Pons (tissue), 1 donor: ENCODE measurements at regions not wholly inside any gene's neighbourhood (a gene's known extent, or its start where the extent isn't known, plus 50 kb on each side); places are given as distances from the start of the nearest gene placed in this dataset.

Experiments
- DNase-seq: peaks from one replicate; pipeline ENCODE4 v3.0.0-alpha.2; 2016; ENCODE audit warnings: low spot score

GRCh38 chr10:133035952-133036351 lies 51.8 kb upstream of the ADGRA1 start:
- no peak for DNase-seq

DNA sequence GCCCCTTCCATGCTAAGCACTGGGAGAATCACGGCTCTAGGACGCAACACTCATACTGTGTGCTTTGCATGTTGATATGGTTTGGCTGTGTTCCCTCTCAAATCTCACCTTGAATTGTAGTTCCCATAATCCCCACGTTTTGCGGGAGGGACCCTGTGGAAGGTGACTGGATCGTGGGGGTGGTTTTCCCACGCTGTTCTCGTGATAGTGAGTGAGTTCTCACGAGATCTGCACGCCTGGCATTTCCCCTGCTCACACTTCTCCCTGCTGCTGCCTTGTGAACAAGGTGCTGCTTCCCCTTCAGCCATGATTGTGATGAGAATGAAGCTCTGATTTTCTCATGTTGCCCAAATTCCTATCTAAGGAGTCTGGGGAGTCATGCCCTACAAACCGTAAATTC lies 53.0 kb upstream of the ADGRA1 start:
- DNase-seq: no peak

GRCh38 chr10:133034092-133034491 lies 53.6 kb upstream of the ADGRA1 start:
- DNase-seq: no peak

GRCh38 chr10:133033742-133034048 lies 54.0 kb upstream of the ADGRA1 start:
- no peak for DNase-seq

DNA sequence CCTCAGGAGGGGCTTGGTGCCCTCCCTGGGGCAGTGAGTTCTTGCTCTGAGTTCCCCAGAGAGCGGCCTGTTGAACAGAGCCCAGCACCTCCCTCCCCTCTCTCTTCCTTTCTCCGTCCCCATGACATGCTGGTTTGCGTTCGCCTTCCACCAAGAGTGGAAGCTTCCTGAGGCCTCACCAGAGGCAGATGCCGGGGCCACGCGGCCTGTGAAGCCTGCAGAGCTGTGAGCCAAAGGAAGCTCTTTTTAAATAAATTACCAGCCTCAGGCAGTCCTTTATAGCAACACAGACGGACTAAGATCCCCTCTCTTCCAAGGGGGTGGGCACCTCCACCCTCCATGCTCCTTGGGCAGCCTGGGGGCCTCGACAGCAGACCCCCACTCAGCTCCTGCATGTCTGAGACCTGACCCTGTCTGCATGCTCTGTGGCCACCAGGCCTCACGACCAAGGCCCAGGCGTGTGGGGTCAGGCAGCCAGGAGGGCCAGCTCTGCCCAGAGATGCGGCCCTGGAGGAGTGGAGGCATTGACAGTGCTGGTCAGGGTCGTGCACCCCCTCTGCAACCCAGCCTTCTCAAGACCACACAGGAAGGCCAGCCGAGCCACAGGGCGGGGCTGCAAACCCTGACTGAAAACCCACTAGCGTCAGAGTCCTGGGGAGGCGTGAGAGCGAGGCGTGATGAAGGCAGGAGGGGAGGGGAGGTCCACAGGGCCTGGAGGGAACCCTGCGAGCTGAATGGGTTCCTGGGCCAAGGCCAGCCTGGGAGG lies 54.6 kb upstream of the ADGRA1 start:
- DNase-seq: no peak

DNA sequence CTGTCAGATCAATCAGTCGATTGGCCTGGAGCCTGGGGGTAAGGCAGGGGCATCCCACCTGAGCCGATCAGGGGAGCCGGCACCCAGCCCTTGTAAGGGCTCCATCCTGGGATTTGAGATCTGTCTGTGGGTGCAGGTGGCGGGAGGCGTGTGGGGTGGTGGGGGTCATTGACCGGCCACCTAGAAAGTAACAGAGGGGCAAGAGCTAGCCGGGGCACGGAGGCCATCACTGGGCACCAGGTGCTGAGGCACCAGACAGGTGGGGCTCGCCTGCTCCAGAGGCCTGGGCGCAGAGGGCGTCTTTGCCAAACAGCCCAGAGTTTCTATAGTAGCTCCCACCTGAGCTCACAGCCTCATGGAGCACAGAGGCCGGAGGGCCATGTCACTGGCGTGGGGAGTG lies 55.5 kb upstream of the ADGRA1 start:
- no peak for DNase-seq

DNA sequence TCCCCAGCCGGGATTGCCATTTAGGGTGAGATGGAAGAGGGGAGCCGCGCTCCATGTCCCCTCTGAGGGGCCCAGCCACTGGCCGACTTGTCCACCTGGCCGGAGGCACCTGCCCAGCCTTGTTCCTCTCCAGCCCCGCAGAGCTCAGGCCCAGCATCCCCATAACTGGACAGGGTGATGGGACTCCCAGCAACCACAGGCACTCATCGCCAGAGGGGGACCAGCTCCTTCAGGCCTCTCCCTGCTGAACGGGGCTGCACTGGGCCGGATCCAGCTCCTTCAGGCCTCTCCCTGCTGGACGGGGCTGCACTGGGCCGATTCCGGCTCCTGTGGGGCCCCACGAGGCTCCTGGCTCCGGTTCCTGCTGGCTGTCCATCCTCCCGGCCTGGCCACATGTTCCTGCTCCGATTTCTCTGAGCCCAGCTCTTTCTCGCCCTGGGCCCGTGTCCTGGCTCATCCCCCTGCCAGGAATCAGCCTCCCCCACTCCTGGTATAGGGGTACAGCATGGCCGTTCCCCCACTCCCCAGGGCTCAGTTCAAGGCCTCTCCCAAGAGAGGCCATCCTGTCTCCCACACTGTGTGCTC lies 56.1 kb upstream of the ADGRA1 start:
- no peak for DNase-seq

- no peak for DNase-seq
Measured at GRCh38 chr10:133030781-133031180, 56.9 kb upstream of the ADGRA1 start.

GRCh38 chr10:133030126-133030525 lies 57.6 kb upstream of the ADGRA1 start:
- DNase-seq: no peak

DNA sequence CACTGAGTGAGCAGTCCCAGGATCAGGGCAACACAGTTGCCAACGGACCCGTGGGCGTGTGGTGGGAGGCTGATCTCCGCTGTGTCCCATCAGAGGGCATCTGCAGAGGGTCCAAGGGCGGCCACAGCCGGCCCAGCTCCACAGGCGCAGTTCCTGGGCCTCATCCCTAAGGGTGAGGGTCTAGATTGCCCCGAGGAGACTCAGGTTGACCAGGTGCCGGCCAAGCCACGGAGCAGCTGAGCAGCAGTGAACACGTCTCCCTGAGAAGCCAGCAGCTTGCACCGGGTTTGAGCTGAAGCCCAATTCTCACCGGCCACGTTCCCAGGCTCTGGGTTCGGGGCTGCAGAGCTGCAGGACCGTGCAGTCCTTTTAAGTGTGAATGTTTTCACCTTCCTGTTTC lies 58.8 kb upstream of the ADGRA1 start:
- no peak for DNase-seq

GRCh38 chr10:133028158-133028557 lies 59.6 kb upstream of the ADGRA1 start:
- no peak for DNase-seq

- DNase-seq: no peak
Measured at GRCh38 chr10:133027482-133027881, 60.2 kb upstream of the ADGRA1 start.

GRCh38 chr10:133026726-133027395 lies 60.9 kb upstream of the ADGRA1 start:
- no peak for DNase-seq

GRCh38 chr10:133026171-133026570 lies 61.6 kb upstream of the ADGRA1 start:
- DNase-seq: no peak

- no peak for DNase-seq
Measured at GRCh38 chr10:133025558-133026090, 62.1 kb upstream of the ADGRA1 start.

DNA sequence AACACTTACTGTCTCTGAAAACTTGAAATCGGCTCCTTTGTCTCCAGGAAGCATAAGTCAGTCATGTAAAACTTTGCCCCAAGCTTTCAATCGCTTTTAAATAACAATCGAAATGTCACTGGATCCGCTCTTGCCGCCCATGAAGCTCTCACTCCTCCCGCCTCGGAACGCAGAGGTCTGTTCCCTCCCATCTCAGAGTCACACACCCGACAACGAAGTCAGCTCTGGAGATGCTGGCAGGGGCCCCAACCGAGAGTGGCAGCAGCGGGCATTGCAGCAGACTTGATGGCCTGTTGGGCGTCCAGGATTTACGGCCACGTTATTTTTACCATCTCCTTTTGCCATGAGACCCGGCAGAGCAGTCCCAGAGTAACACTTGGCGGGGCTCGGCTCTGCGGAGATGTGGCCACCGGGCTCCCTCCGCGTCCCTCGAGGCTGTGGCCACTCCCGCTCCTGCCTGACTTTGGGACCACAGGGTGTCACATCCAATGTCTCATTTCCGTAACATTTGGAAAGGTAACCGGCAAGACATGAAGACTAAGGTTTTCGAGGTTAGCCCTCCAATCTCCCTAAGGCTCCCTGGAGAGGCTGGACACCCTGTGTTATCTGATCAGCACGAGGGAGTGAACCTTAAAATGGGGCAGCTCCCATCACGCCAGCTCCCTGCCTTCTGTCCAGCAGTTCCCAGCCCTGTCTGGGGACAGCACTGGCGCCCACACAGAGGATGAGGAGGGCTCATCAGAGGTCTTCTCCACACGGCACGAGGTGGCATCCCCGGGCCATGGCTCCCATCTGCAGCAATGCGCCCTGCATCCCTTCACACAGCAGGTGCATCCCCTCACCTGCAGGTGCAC lies 62.8 kb upstream of the ADGRA1 start:
- DNase-seq: no peak

GRCh38 chr10:133023216-133023843 lies 64.4 kb upstream of the ADGRA1 start:
- DNase-seq: no peak

DNA sequence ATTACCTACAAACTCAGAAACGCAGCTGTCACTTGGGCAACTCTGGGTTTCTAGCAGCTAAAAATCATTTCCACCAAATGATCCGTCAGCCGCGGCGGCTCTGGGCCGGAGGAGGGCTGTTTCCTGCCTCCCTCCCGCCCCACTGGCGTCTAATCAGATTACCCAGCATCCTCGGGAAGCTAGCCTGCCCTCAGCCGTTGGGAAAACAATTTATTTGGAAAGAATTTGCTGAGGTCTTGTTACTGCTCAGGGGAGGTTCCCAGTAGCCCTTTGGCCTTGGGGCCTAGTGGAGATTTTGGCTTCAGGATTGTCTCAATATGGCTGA lies 65.0 kb upstream of the ADGRA1 start:
- no peak for DNase-seq

DNA sequence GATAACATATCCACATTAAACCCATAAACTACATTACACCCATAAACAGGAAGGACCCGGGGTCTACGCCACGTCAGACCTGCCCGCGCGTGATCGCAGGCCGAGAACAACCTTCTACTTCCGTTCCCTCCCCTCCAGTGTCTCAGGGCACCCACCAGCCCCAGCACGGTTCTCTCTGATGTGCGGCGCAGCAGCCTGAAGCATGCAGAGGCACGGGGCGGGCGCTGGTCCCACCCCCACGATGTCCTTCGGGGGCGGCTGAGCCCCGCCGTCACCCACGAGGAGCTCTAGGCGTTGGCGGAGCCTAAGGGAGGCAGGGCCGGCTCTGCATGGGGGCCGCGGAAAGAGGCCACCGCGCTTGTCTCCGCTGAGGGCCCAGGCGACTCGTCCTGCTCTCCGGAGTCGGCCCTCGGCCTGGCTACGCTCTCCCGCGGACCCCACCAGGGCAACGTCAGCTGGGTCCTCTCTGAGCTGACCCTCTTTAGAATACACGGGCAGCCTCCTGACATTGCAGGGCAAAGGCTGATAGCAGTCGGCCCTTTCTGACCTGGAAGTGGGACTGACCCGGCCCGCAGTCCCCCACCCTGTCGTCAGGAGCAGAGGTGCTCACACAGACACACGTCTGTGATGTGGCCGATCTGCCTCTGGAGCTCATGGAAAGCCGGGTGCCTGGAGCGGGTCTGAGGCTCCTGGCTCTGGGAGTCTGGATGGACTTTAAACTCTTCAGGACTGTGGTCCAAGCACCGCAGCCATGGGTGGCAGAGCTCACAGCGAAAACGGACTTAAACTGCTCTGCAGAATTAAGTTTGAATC lies 65.6 kb upstream of the ADGRA1 start:
- DNase-seq: no peak

DNA sequence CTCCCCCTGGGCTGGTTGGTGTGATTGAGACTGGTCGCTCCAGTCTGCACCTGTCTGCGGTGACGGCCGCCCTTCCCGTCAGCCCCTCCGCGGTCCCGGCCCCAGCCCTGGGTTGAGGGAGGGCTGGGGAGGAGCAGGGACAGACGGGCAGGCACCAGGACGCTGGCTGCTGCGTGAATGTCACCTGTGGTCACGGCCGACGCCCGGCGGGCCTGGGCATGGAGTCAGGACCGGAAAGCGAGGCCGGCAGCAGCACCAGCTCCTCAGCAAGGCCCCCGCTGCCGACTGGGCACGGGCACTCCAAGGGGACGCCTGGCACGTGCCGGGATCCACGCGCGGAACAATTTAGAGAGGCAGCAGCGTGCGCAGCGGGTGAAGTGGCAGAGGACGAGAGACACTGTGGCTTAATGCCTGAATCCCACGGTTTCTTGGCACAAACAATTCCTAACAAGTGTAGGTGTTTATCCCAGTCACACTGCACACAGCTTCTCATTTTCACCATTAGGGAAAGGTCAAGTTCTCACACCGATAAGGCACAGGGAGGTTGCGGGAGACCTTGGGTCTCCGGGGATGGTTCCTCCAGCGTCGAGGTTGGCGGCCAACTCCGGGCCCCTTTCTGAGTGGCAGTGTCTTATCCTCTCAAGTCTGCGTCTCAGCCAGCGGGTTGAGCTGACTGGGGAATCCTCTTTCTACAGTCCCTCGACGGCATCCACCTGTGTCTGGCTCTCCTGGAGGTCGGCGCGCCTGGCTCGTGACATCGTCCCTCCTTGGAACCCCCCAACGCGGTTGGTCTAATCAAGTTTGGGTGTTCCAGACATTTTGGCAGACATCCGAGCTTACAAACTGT lies 66.4 kb upstream of the ADGRA1 start:
- DNase-seq: no peak
